AG04450 (cell line): ENCODE measurements at regions not wholly inside any gene's neighbourhood (a gene's known extent, or its start where the extent isn't known, plus 50 kb on each side); places are given as distances from the start of the nearest gene placed in this dataset.

Source experiments
- CTCF ChIA-PET: fragments of 300-600, 350-600 bp; formaldehyde crosslinking; extraction: SDS; loops from one replicate; lab custom pipeline; 2022; ENCODE audit warnings: antibody characterized with exemption, inconsistent platforms; lab: Charles Lee
- POLR2A ChIA-PET: fragments of 350-600 bp; formaldehyde crosslinking; extraction: SDS; loops from one replicate; lab custom pipeline; 2021; ENCODE audit warnings: antibody characterized with exemption, inconsistent platforms; lab: Yijun Ruan, JAX
- DNase-seq: peaks from one replicate; pipeline ENCODE4 v3.0.0-alpha.2; 2011; ENCODE audit warnings: low read depth, low spot score
- H3K27ac ChIP-seq: one replicate; pipeline ENCODE4 v1.5.1; 2012; ENCODE audit warnings: low read depth, low read length, control low read depth
- H3K27me3 ChIP-seq: one replicate; pipeline ENCODE4 v1.6.0; 2012; ENCODE audit warnings: low read length; ENCODE audit not compliant: control insufficient read depth, insufficient read depth
- H3K4me3 ChIP-seq: 2 replicates; pipeline ENCODE4 v1.5.1; 2011; ENCODE audit warnings: mild to moderate bottlenecking, low read depth, low read length, control low read depth
- H3K9me3 ChIP-seq: 2 replicates; pipeline ENCODE4 v1.5.1; 2012; ENCODE audit warnings: low read length; ENCODE audit not compliant: control insufficient read depth, insufficient read depth
- CTCF ChIP-seq: IDR thresholded peaks from 2 replicates; pipeline ENCODE4 v1.5.1; 2011; ENCODE audit warnings: low read depth, low read length, control low read depth, inconsistent platforms

GRCh38 chr4:31169846-31170245 lies 449.7 kb downstream of the PCDH7 start:
- no peak overlapping the region for H3K27ac ChIP-seq
- DNase-seq = no peak
- ChIA-PET POLR2A (no interaction called here), CTCF (no interaction called here)
- H3K27me3 ChIP-seq = peaks cover 2% of the 10 kb centered on the region
- no peak overlapping the region for H3K4me3 ChIP-seq
- no peak for TF ChIP-seq CTCF
- H3K9me3 ChIP-seq = no peaks in the 10 kb centered on the region

- ChIA-PET POLR2A (no interaction called here), CTCF (no interaction called here)
- TF ChIP-seq CTCF = no peak
- H3K9me3 ChIP-seq = no peaks in the 10 kb centered on the region
- peaks cover 2% of the 10 kb centered on the region for H3K27me3 ChIP-seq
- no peak for DNase-seq
- no peak overlapping the region for H3K4me3 ChIP-seq
- H3K27ac ChIP-seq = no peak overlapping the region
Measured at GRCh38 chr4:31171362-31171761, 451.2 kb downstream of the PCDH7 start.

- Histone ChIP-seq H3K4me3 (no peak overlapping the region), H3K27ac (no peak overlapping the region), H3K9me3 (no peaks in the 10 kb centered on the region), H3K27me3 (no peaks in the 10 kb centered on the region)
- no peak for DNase-seq
- TF ChIP-seq CTCF = no peak
- ChIA-PET CTCF (no interaction called here), POLR2A (no interaction called here)
Measured at GRCh38 chr4:31175242-31175910, 455.2 kb downstream of the PCDH7 start.

- no peaks in the 10 kb centered on the region for H3K27me3 ChIP-seq
- POLR2A ChIA-PET = no interaction called here
- CTCF ChIA-PET = no interaction called here
- no peak for TF ChIP-seq CTCF
- no peak overlapping the region for H3K27ac ChIP-seq
- H3K4me3 ChIP-seq = no peak overlapping the region
- DNase-seq = no peak
- H3K9me3 ChIP-seq = peaks cover 8% of the 10 kb centered on the region; the same call in 1 of the 2 replicates
Measured at GRCh38 chr4:31183256-31183655, 463.1 kb downstream of the PCDH7 start.

GRCh38 chr4:31185014-31185585 lies 464.9 kb downstream of the PCDH7 start:
- no peak for TF ChIP-seq CTCF
- no peak overlapping the region for H3K4me3 ChIP-seq
- H3K27me3 ChIP-seq = no peaks in the 10 kb centered on the region
- no peak for DNase-seq
- no peak overlapping the region for H3K27ac ChIP-seq
- ChIA-PET CTCF (no interaction called here), POLR2A (no interaction called here)
- H3K9me3 ChIP-seq = peaks cover 8% of the 10 kb centered on the region; the same call in 1 of the 2 replicates
